BLaER1 treated with 17β-estradiol and CSF1 and Interleukin-3, amounts not matched to agents 10 nM and 100 nM (cell line): ENCODE measurements at regions not wholly inside any gene's neighbourhood (a gene's known extent, or its start where the extent isn't known, plus 50 kb on each side); places are given as distances from the start of the nearest gene placed in this dataset.
"Not testable (repeated sequence)": the region's sequence is repeated elsewhere in the genome, so short reads cannot be mapped to it uniquely, and the experiment has no call there.

Experiments used
- H3K27ac ChIP-seq, 11 experiments: shearing (Covaris generic); formaldehyde crosslinking; 2 replicates each; pipeline ENCODE4 v1.8.1; 2022
- H3K27me3 ChIP-seq, 11 experiments: shearing (Covaris generic); formaldehyde crosslinking; 2 replicates each; pipeline ENCODE4 v1.8.1; 2022
- H3K36me3 ChIP-seq, 11 experiments: shearing (Covaris generic); formaldehyde crosslinking; 2 replicates each; pipeline ENCODE4 v1.8.1; 2022
- H3K4me1 ChIP-seq, 10 experiments: shearing (Covaris generic); formaldehyde crosslinking; 2 replicates each; pipeline ENCODE4 v1.8.1; 2022
- H3K4me2 ChIP-seq, 11 experiments: shearing (Covaris generic); formaldehyde crosslinking; 2 replicates each; pipeline ENCODE4 v1.8.1; 2022
- H3K4me3 ChIP-seq, 10 experiments: shearing (Covaris generic); formaldehyde crosslinking; 2 replicates each; pipeline ENCODE4 v1.8.1; 2022
- H3K9ac ChIP-seq, 11 experiments: shearing (Covaris generic); formaldehyde crosslinking; 2 replicates each; pipeline ENCODE4 v1.8.1; 2022
- H3K9me3 ChIP-seq, 11 experiments: shearing (Covaris generic); formaldehyde crosslinking; replicated peaks in 1 of 11; 2 replicates each; pipeline ENCODE4 v1.8.1; 2022
- H4K20me1 ChIP-seq, 11 experiments: shearing (Covaris generic); formaldehyde crosslinking; 2 replicates each; pipeline ENCODE4 v1.8.1; 2022

GRCh38 chr9:41367301-41367700 lies 178.2 kb upstream of the ZNG1F start:
- not testable (repeated sequence) for H3K36me3 ChIP-seq, H3K9ac ChIP-seq, H3K4me1 ChIP-seq, H3K27me3 ChIP-seq, H3K4me2 ChIP-seq, H3K27ac ChIP-seq, H4K20me1 ChIP-seq, H3K4me3 ChIP-seq, H3K9me3 ChIP-seq

- H3K27ac ChIP-seq, H3K27me3 ChIP-seq, H3K36me3 ChIP-seq, H3K4me3 ChIP-seq, H3K4me2 ChIP-seq, H3K9ac ChIP-seq, H3K9me3 ChIP-seq, H4K20me1 ChIP-seq, H3K4me1 ChIP-seq: not testable (repeated sequence)
Observed at GRCh38 chr9:41361790-41362189, 172.7 kb upstream of the ZNG1F start.

DNA sequence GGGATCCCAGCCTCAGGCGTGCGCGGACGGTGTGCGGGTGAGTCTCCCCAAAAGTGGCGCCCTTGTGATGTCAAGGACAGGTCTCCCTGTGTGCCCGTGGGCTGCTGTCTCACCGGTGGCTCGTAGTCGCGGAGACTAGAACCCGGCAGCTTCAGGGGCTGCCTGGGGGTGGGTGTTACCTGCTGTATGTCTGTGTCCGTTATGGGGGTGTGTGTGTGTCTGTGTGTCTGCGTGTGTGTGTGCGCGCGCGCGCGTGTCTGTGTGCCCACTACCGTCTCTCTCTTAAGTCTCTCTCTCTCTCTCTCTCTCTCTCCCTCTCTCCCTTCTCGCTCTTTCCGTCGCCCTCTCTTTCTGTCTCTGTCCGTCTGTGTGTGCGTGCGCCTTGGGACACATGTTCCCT lies 170.0 kb upstream of the ZNG1F start:
- H3K9me3 ChIP-seq = peaks cover 0 to 12% (median 9%) of the 10 kb centered on the region in 11 experiments; a peak in 17 of 22 replicates

DNA sequence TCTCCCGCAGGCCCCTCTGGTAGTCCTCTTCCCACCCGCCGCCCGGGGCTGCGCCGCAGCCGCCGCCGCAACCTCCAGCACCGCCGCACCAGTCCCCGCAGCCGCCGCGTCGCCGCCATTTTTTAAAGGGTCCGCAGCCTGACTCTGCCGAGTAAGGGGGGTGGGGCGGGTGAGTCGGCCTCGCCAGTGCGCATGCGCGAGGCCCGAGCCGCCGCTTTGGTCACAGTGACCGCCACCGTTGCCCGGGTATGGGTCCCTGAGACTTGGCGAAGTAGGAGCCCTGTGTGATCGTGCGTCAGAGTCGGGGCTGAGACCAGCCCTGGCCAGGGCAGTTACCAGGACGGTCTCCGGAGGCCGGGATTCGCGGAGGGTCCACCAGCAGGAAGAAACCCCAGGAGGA lies 169.6 kb upstream of the ZNG1F start:
- Histone ChIP-seq H3K9me3 (peaks cover under 1 to 16% (median 11%) of the 10 kb centered on the region in 11 experiments; a peak in 17 of 22 replicates), H3K27ac (peak overlapping the region in 8 of 11 experiments; percentile 33 to 64 (median 50); a peak in 11 of 22 replicates), H3K9ac (peak overlapping the region; percentile 53 to 75 (median 65); a peak in 20 of 22 replicates), H3K4me3 (peak overlapping the region; percentile 50 to 71 (median 61))
- not testable (repeated sequence) for H4K20me1 ChIP-seq, H3K27me3 ChIP-seq, H3K4me2 ChIP-seq, H3K4me1 ChIP-seq, H3K36me3 ChIP-seq

More for the DNA sequence above, 170.0 kb upstream of the ZNG1F start:
- Histone ChIP-seq H3K9ac (peak overlapping the region; percentile 53 to 75 (median 65); a peak in 19 of 22 replicates), H3K4me3 (peak overlapping the region; percentile 50 to 71 (median 61)), H3K27ac (peak overlapping the region in 7 of 11 experiments; percentile 33 to 61 (median 50); a peak in 12 of 22 replicates)
- not testable (repeated sequence) for H3K4me1 ChIP-seq, H3K36me3 ChIP-seq, H4K20me1 ChIP-seq, H3K27me3 ChIP-seq, H3K4me2 ChIP-seq

DNA sequence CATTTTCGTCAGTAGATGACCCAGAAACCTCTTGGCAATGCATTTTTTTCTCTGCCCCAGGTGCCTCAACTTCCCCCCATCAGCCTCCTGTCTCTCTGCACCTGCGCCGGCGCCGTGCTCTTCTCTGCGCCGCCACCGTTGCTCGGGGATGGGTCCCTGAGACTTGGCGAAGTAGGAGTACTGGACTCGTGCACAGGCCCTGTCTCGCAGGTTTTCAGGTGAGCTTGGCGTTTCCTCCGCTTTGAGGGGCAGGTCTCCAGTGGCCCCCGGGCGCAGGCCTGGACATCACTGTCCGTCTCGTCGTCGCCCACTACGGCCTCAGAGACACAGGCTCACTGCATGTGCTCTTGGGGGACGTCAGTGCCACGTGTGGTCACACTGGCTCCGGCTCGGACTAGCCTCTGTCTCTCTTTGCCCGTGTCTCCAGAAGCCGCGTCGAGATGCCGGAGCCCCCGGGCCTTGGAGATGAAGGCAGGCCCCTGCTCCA lies 168.8 kb upstream of the ZNG1F start:
- not testable (repeated sequence) for H3K9ac ChIP-seq, H3K4me1 ChIP-seq, H3K36me3 ChIP-seq, H3K27ac ChIP-seq, H3K27me3 ChIP-seq, H4K20me1 ChIP-seq
- peaks cover 8 to 23% (median 15%) of the 10 kb centered on the region in 11 experiments; a peak in 20 of 22 replicates for H3K9me3 ChIP-seq
- H3K4me3 ChIP-seq = peak overlapping the region in 4 of 10 experiments; percentile 31 to 45 (median 42); a peak in 5 of 20 replicates
- H3K4me2 ChIP-seq = peak overlapping the region in 10 of 11 experiments; percentile 18 to 70 (median 34); a peak in 11 of 22 replicates

GRCh38 chr9:41357350-41357748 lies 168.2 kb upstream of the ZNG1F start:
- H3K4me3 ChIP-seq, H4K20me1 ChIP-seq, H3K4me1 ChIP-seq, H3K36me3 ChIP-seq, H3K9ac ChIP-seq, H3K27ac ChIP-seq, H3K27me3 ChIP-seq: not testable (repeated sequence)
- peak overlapping the region in 1 of 11 experiments; percentile 50; a peak in 1 of 22 replicates for H3K4me2 ChIP-seq
- H3K9me3 ChIP-seq = peaks cover 11 to 29% (median 21%) of the 10 kb centered on the region in 11 experiments; a peak in 20 of 22 replicates

DNA sequence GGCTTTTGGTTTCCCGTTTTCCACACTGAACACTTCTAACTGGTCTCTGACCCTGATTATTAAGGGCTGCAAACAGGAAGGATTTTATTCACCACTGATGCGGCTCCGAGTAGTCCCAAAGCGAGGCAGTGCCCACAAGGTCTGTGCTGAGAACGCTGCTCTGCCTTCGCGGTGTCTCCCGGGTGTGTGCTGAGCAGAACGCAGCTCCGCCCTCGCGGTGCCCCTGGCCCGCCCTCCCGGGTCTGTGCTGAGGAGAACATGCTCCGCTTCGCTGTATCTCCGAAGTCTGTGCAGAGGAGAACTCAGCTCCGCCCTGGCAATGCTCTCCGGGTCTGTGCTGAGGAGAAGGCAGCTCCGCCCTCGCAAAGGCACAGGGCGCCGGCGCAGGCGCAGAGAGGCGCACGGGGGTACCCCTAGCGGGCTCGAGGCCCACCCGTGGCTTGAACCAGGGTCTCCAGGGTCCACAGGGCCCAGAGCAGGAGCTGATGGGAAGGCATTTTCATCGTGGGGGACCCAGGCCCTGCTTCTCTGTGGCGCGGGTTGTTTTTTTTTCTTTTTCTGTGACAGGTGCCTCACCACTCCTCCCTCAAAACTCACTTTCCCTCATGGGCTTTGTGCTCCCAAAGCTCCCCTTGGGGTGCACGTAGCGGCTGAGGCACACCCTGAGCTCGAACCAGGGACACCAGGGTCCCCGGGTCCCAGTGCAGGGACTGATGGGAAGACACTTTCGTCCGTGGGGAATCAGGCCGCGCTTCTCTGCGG lies 167.7 kb upstream of the ZNG1F start:
- H3K27ac ChIP-seq, H3K4me1 ChIP-seq, H3K36me3 ChIP-seq, H3K4me2 ChIP-seq, H3K27me3 ChIP-seq, H3K9ac ChIP-seq, H3K4me3 ChIP-seq, H4K20me1 ChIP-seq: not testable (repeated sequence)
- peaks cover 13 to 32% (median 23%) of the 10 kb centered on the region in 11 experiments; a peak in 20 of 22 replicates for H3K9me3 ChIP-seq

DNA sequence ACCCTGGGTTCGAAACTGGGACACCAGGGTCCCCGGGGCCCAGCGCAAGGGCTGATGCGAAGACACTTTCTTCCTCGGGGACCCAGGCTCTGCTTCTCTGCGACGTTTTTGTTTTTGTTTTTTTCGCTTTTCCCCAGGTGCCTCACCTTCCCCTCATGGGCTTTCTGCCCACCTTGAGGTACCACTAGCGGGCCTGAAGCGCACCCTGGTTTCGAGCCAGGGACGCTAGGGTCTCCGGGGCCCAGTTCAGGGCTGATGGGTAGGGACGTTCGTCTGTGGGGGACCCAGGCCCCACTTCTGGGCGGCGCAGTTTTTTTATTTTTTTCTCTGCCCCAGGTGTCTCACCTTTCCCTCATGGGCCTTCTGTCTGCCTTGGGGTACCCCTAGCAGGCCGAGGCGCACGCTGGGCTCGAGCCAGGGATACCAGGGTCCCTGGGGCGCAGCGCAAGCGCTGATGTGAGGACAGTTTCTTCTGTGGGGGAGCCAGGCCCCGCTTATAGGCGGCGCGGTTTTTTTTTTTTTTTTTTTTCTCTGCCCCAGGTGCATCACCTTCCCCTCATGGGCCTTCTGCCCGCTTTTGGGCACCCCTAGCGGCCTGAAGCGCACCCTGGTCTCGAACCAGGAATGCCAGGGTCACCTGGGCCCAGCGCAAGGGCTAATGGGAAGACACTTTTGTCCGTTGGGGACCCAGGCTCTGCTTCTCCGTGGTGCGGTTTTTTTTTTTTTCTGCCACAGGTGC lies 166.8 kb upstream of the ZNG1F start:
- not testable (repeated sequence) for H3K27ac ChIP-seq

GRCh38 chr9:41354978-41355377 lies 165.9 kb upstream of the ZNG1F start:
- H3K27ac ChIP-seq, H3K4me3 ChIP-seq, H3K36me3 ChIP-seq, H3K4me1 ChIP-seq, H3K27me3 ChIP-seq, H3K9ac ChIP-seq, H4K20me1 ChIP-seq, H3K4me2 ChIP-seq: not testable (repeated sequence)
- peaks cover 13 to 32% (median 23%) of the 10 kb centered on the region in 11 experiments; a peak in 20 of 22 replicates for H3K9me3 ChIP-seq

More for the DNA sequence above, 166.8 kb upstream of the ZNG1F start:
- not testable (repeated sequence) for H3K4me2 ChIP-seq, H3K4me1 ChIP-seq, H3K27me3 ChIP-seq, H3K36me3 ChIP-seq, H3K9ac ChIP-seq, H3K4me3 ChIP-seq, H4K20me1 ChIP-seq
- H3K9me3 ChIP-seq = peaks cover 13 to 32% (median 23%) of the 10 kb centered on the region in 11 experiments; a peak in 20 of 22 replicates

DNA sequence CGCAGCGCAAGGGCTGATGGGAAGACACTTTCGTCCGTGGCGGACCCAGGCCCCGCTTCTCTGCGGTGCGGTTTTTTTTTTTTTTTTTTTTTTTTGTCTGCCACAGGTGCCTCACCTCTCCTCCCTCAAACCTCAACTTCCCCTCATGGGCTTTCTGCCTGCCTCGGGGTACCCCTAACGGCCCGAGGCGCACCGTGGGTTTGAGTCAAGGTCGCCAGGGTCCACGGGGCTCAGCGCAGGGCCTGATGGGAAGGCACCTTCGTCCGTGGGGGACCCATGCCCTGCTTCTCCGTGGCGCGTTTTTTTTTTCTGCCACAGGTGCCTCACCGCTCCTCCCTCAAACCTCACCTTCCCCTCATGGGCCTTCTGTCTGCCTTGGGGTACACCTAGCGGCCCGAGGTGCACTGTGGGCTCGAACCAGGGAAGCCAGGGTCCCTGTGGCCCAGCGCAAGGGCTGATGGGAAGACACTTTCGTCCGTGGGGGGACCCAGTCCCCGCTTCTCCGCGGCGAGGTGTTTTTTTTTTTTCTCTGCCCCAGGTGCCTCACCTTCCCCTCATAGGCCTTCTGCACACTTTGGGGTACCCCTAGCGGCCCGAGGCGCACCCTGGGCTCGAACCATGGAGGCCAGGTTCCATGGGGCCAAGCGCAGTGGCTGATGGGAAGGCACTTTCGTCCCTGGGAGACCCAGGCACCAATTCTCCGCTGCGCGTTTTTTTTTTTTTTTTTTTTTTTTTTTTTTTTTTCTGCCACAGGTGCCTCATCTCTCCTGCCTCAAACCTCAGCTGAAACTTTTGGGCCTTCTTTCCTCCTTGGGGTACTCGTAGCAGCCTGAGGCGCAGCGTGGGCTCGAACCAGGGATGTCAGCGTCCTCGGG lies 165.2 kb upstream of the ZNG1F start:
- not testable (repeated sequence) for H3K9ac ChIP-seq, H3K27ac ChIP-seq, H3K4me3 ChIP-seq, H3K4me1 ChIP-seq, H3K36me3 ChIP-seq, H3K4me2 ChIP-seq, H3K27me3 ChIP-seq, H4K20me1 ChIP-seq
- H3K9me3 ChIP-seq = peaks cover 13 to 32% (median 23%) of the 10 kb centered on the region in 11 experiments; a peak in 20 of 22 replicates

GRCh38 chr9:41353026-41353425 lies 163.9 kb upstream of the ZNG1F start:
- peaks cover 13 to 32% (median 23%) of the 10 kb centered on the region in 11 experiments; a peak in 20 of 22 replicates for H3K9me3 ChIP-seq
- H3K4me2 ChIP-seq, H3K4me1 ChIP-seq, H3K9ac ChIP-seq, H3K27ac ChIP-seq, H3K4me3 ChIP-seq, H3K27me3 ChIP-seq, H3K36me3 ChIP-seq, H4K20me1 ChIP-seq: not testable (repeated sequence)

GRCh38 chr9:41352390-41352789 lies 163.3 kb upstream of the ZNG1F start:
- H3K4me2 ChIP-seq, H3K9ac ChIP-seq, H4K20me1 ChIP-seq, H3K4me3 ChIP-seq, H3K27me3 ChIP-seq, H3K27ac ChIP-seq, H3K4me1 ChIP-seq, H3K36me3 ChIP-seq: not testable (repeated sequence)
- peaks cover 13 to 32% (median 23%) of the 10 kb centered on the region in 11 experiments; a peak in 20 of 22 replicates for H3K9me3 ChIP-seq

DNA sequence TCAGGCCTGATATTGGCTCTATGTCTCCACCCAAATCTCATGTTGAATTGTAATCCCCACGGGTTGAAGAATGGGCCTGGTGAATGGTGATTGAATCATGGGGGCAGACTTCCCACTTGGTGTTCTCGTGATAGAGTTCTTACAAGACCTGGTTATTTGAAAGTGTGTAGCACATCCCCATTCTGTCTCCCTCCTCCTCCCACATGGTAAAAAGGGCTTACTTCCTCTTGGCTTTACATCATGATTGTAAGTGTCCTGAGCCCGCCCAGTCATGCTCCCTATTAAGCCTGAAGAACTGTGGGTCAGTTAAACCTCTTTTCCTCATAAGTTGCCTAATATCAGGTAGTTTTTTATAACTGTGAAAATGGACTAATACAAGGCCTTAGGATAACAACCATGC lies 158.8 kb upstream of the ZNG1F start:
- H3K4me1 ChIP-seq, H3K36me3 ChIP-seq, H3K27ac ChIP-seq, H3K4me3 ChIP-seq, H3K9ac ChIP-seq, H3K27me3 ChIP-seq, H4K20me1 ChIP-seq, H3K9me3 ChIP-seq, H3K4me2 ChIP-seq: not testable (repeated sequence)
